Activated B cell treated with CpG ODN at 0.5 μM for 24 hours (primary cell): ENCODE measurements at regions not wholly inside any gene's neighbourhood (a gene's known extent, or its start where the extent isn't known, plus 50 kb on each side); places are given as distances from the start of the nearest gene placed in this dataset.

Experiments
- ATAC-seq: fragments of 200-7000 bp; cut with Tn5 transposase; one replicate; pipeline ENCODE4 v1.10.0; 2021; ENCODE audit warnings: low read depth, mild to moderate bottlenecking, moderate library complexity
- CTCF ChIA-PET: fragments of 350-600 bp; sonication (Branson Sonifier 250); formaldehyde crosslinking; loops from one replicate; lab custom pipeline; 2021; ENCODE audit warnings: antibody characterized with exemption; lab: Charles Lee
- POLR2A ChIA-PET: fragments of 350-600 bp; sonication (Branson Sonifier 250); formaldehyde crosslinking; loops from one replicate; lab custom pipeline; 2021; ENCODE audit warnings: antibody characterized with exemption; lab: Charles Lee
- DNase-seq: peaks from one replicate; pipeline ENCODE4 v3.0.0; 2022
- H3K27ac Mint-ChIP-seq: one replicate; pipeline ENCODE4 v1.8.0; 2020; ENCODE audit warnings: mixed read lengths
- H3K27me3 Mint-ChIP-seq: one replicate; pipeline ENCODE4 v1.8.0; 2021; ENCODE audit warnings: mixed read lengths
- H3K36me3 Mint-ChIP-seq: one replicate; pipeline ENCODE4 v1.8.0; 2021; ENCODE audit warnings: low read depth, mixed read lengths
- H3K4me1 Mint-ChIP-seq: one replicate; pipeline ENCODE4 v1.8.0; 2021; ENCODE audit warnings: mixed read lengths
- H3K4me3 Mint-ChIP-seq: one replicate; pipeline ENCODE4 v1.8.0; 2020; ENCODE audit warnings: mild to moderate bottlenecking, mixed read lengths
- H3K9me3 Mint-ChIP-seq: one replicate; pipeline ENCODE4 v1.8.0; 2020; ENCODE audit warnings: mixed read lengths
- CTCF ChIP-seq: fragments of 200-600 bp; IDR thresholded peaks from one replicate; pipeline ENCODE4 v1.8.0; 2022; ENCODE audit warnings: antibody characterized with exemption, mild to moderate bottlenecking
- intact Hi-C: fragments of 100-400 bp; cut with micrococcal nuclease; formaldehyde crosslinking; loops from one replicate; pipeline ENCODE4 v1.15.1; 2024

- intact Hi-C loops: no loop called here
- Mint-ChIP-seq H3K27ac (no peak overlapping the region), H3K4me3 (no peak overlapping the region), H3K4me1 (no peaks in the 10 kb centered on the region), H3K9me3 (peaks cover 4% of the 10 kb centered on the region), H3K27me3 (peaks cover 11% of the 10 kb centered on the region), H3K36me3 (no peaks in the 10 kb centered on the region)
- no peak for TF ChIP-seq CTCF
- ATAC-seq (no peak), DNase-seq (no peak)
- POLR2A ChIA-PET: interaction anchor here (0.8 kb wide), 1 partner anchor 242 kb away, joined by 3 read pairs; no protein-coding TSS in a partner anchor
- CTCF ChIA-PET: no interaction called here
Measured at GRCh38 chr12:91542067-91542466, 359.4 kb upstream of the DCN start.

GRCh38 chr12:91538418-91538817 lies 355.8 kb upstream of the DCN start:
- ATAC-seq: no peak
- intact Hi-C loops: no loop called here
- Mint-ChIP-seq H3K4me1 (no peaks in the 10 kb centered on the region), H3K27me3 (peaks cover 4% of the 10 kb centered on the region), H3K9me3 (peaks cover 10% of the 10 kb centered on the region), H3K27ac (no peak overlapping the region), H3K36me3 (no peaks in the 10 kb centered on the region), H3K4me3 (no peak overlapping the region)
- POLR2A ChIA-PET: no interaction called here
- CTCF ChIA-PET: no interaction called here
- DNase-seq: no peak
- TF ChIP-seq CTCF: no peak

GRCh38 chr12:91533366-91533765 lies 350.7 kb upstream of the DCN start:
- ATAC-seq: no peak
- Mint-ChIP-seq H3K27me3 (no peaks in the 10 kb centered on the region), H3K27ac (no peak overlapping the region), H3K4me3 (no peak overlapping the region), H3K36me3 (no peaks in the 10 kb centered on the region), H3K4me1 (no peaks in the 10 kb centered on the region), H3K9me3 (peaks cover 10% of the 10 kb centered on the region)
- no peak for DNase-seq
- POLR2A ChIA-PET: no interaction called here
- intact Hi-C loops: no loop called here
- no peak for TF ChIP-seq CTCF
- CTCF ChIA-PET: no interaction called here

GRCh38 chr12:91529829-91530228 lies 347.2 kb upstream of the DCN start:
- Mint-ChIP-seq H3K9me3 (peaks cover 9% of the 10 kb centered on the region), H3K4me3 (no peak overlapping the region), H3K4me1 (no peaks in the 10 kb centered on the region), H3K36me3 (no peaks in the 10 kb centered on the region), H3K27ac (no peak overlapping the region), H3K27me3 (no peaks in the 10 kb centered on the region)
- TF ChIP-seq CTCF: no peak
- ChIA-PET CTCF (no interaction called here), POLR2A (no interaction called here)
- DNase-seq (no peak), ATAC-seq (no peak)
- intact Hi-C loops: no loop called here

GRCh38 chr12:91523831-91524230 lies 341.2 kb upstream of the DCN start:
- no peak overlapping the region for H3K27ac Mint-ChIP-seq
- H3K9me3 Mint-ChIP-seq: peaks cover 2% of the 10 kb centered on the region
- H3K4me1 Mint-ChIP-seq: no peaks in the 10 kb centered on the region
- intact Hi-C loops: no loop called here
- ATAC-seq (no peak), DNase-seq (no peak)
- POLR2A ChIA-PET: no interaction called here
- CTCF ChIA-PET: no interaction called here
- no peak overlapping the region for H3K4me3 Mint-ChIP-seq
- H3K27me3 Mint-ChIP-seq: peaks cover 2% of the 10 kb centered on the region
- no peaks in the 10 kb centered on the region for H3K36me3 Mint-ChIP-seq
- TF ChIP-seq CTCF: no peak
